ENCODE measurements at regions not wholly inside any gene's neighbourhood (a gene's known extent, or its start where the extent isn't known, plus 50 kb on each side); places are given as distances from the start of the nearest gene placed in this dataset.
A peak's percentile ranks its signal among the peaks of the same experiment; 100 is the strongest.

DNA sequence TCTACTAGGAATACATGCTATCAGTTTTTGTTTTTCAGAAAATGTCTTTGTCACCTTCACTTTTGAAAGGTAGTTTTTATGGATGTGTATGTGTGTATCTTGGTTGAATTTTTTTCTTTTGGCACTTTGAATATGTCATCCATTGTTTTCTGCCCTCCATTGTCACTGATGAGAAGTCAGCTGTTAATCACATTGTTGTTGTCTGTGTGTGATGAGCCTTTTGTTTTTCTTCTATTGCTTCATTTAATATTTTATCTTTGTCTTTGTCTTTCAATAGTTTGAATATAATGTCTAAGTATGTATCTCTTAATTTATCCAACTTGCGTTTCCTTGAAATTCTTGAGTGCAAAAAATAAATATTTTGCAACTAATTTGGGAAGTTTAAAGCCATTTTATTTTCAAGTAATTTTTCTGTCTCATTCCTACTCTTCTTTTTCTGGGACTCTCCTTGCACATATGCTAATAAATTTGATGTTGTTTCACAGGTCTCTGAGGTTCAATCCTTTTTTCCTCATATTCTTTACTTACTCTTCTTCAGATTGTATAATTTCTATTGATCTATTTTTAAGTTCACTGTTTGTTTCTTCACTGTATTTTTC, 546.9 kb upstream of the GHITM start:
- DNase-seq: no peak

- peak in 1 of 5 experiments; percentile 86 for DNase-seq
Measured at GRCh38 chr10:83603708-83604107, 535.6 kb upstream of the GHITM start.

DNA sequence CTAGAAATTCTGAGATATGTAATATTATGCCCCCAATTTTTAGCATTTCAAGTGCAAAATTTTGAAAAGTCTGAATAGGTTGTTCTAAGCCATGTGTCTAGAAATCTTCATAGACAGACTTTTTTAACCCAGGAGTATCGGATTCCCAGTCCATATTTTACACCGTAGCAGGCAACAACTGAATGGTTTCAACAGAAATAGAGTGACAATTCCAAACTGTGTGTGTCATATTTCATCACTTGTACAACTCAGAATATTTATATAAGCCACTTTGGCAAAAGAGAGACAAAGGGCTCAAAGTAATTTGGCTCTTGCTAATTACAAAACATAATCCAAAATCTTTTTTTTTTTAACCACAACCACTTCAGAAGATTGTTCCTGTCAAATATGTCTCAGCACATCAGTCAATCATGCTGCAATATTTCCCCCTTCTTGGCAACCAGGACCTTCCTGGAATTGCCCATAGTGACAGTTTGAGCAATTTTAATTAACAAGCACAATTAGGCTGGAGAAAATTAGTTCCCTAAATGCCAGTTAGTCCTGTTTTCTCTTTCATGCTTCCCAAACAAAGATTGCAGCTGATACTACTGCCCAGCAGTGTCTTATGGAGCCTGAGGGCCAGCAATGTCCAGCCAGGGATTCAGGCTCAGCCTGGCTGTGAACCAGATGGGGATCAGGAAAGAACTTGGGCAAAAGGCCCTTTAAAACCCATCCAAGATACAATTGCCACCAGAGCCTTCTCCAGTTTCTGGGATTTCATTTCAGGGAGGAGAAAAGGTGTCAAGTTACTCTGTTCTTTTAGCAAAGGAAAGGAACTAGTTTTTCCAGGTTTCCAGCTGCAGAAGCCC, 533.3 kb upstream of the GHITM start:
- DNase-seq: no peak

GRCh38 chr10:83607959-83608745, 531.2 kb upstream of the GHITM start:
- DNase-seq: no peak

GRCh38 chr10:83612050-83612449, 527.3 kb upstream of the GHITM start:
- DNase-seq: no peak

- DNase-seq: no peak
Measured at GRCh38 chr10:83612746-83613145, 526.6 kb upstream of the GHITM start.

DNA sequence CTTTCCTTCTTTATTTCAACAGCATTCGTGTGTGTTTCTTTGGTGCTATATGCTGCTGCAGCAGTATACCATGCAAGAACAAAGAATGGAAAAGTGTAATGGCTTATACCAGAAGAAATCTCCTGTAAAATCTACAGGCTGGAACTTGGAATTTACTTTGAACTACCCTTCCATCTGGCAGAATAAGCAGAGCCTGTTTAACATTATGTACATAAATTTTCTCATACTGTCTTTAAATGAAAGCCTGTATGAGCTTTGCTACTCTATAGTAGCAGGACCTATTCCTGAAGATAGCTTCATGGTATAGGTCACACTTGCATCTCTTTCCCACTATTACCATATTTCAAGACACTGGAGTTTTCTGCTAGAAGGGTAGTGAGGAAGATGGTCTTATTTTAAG, 522.1 kb upstream of the GHITM start:
- DNase-seq: no peak

- no peak for DNase-seq
Measured at GRCh38 chr10:83617692-83618545, 521.4 kb upstream of the GHITM start.

GRCh38 chr10:83625831-83626360, 513.4 kb upstream of the GHITM start:
- DNase-seq: no peak

- no peak for DNase-seq
Measured at GRCh38 chr10:83632701-83633100, 506.6 kb upstream of the GHITM start.

GRCh38 chr10:83633547-83633946, 505.8 kb upstream of the GHITM start:
- DNase-seq: no peak

GRCh38 chr10:83636826-83637225, 502.5 kb upstream of the GHITM start:
- DNase-seq: no peak

DNA sequence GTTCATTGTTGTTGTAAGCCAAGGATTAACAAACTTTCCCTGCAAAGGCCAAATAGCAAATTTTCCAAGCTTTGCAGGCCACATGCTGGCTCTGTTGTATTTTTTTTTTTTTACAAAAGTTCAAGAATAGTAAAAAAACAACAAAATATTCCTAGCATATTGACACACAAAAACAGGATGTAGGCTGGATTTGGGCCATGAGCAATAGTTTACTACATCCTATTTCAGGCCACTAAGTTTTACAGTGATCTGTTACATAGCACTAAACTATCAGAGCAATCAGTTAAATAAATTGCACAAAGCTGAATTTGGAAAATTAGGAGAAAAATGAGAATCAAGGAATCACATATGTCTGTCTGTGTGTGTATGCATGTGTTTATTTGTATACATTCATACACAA, 491.8 kb upstream of the GHITM start:
- DNase-seq: no peak

GRCh38 chr10:83648201-83648600, 491.1 kb upstream of the GHITM start:
- no peak for DNase-seq

DNA sequence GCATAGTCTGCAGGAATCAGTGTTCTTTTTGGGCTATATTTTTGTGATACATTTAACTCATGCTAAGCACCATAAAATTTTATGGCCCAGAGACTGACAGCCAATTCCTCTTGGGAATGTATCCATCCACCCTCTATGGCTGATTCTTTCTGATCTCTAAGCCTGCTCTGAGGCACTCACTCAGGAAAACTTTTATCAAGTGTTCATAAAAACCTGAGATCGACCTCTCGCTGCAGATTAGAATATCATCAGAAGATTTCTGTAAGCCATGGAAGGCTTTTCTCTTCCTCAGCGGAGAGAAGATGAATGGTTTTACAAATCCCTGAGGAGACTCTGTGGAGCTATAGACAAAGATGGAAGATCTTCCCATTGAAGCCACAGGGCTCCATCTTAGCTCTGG, 489.8 kb upstream of the GHITM start:
- no peak for DNase-seq

- DNase-seq: no peak
Measured at GRCh38 chr10:83654689-83655088, 484.6 kb upstream of the GHITM start.

- no peak for DNase-seq
Measured at GRCh38 chr10:83656924-83657323, 482.4 kb upstream of the GHITM start.

- no peak for DNase-seq
Measured at GRCh38 chr10:83657487-83657886, 481.8 kb upstream of the GHITM start.

DNA sequence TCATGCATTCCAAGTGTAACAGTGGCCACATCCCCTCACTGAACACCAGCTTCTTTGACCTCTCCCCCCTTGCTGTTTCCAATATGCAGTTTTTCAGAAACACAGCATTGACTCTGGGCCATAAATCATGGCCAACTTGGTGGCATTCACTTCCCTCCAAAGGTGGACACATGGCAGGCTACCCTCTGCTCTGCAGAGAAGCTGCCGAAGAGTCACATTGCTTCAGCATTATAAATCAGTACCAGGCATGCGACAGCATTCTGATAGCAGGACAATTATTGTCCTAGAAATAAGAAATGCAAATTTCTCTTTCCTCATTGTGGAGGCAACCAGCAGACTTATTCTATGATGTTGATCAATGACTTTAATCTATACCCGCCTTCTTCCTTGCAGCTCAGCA, 475.4 kb upstream of the GHITM start:
- DNase-seq: no peak

GRCh38 chr10:83666762-83667161, 472.5 kb upstream of the GHITM start:
- DNase-seq: no peak

GRCh38 chr10:83667594-83667993, 471.7 kb upstream of the GHITM start:
- no peak for DNase-seq

DNA sequence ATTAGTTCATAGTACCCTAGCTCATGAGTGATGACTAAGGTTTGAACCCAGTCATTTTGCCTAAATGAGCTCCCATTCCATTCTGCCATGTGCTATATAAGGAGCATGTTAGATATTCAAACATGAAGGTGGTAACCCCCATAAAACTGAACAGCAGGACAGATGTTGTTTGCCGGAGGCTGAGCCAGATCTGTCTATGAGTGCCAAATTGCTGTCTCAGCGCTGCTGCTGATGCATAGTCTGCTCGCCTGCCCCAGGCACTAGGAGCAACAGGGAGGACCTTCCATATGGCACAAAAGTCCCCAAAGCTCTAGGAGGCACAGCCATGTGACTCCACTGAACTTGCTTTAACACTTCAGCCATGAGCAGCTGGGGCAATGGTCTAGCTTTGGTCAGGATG, 466.0 kb upstream of the GHITM start:
- DNase-seq: no peak

Measured in T-helper 2 cell (primary cell).